GM23338 (cell line): ENCODE measurements at regions not wholly inside any gene's neighbourhood (a gene's known extent, or its start where the extent isn't known, plus 50 kb on each side); places are given as distances from the start of the nearest gene placed in this dataset.

Experiments used
- CREB1 ChIP-seq: fragments of 250-450 bp; sonication (Bioruptor Pico); IDR thresholded peaks from 2 replicates; pipeline ENCODE4 v1.5.0; 2020; ENCODE audit warnings: low read depth, mild to moderate bottlenecking, moderate library complexity
- EZH2 ChIP-seq: fragments of 200-600 bp; sonication (generic); IDR thresholded peaks from one replicate; pipeline ENCODE4 v1.8.0; 2017; ENCODE audit warnings: antibody characterized with exemption, mild to moderate bottlenecking, low read depth; ENCODE audit not compliant: unreplicated experiment
- EZH2phosphoT487 ChIP-seq: fragments of 200-600 bp; sonication (generic); IDR thresholded peaks from one replicate; pipeline ENCODE4 v1.8.1; 2018; ENCODE audit warnings: antibody characterized with exemption; ENCODE audit not compliant: unreplicated experiment
- JUNB ChIP-seq: IDR thresholded peaks from one replicate; pipeline ENCODE4 v1.6.1; 2016; ENCODE audit warnings: antibody characterized with exemption; ENCODE audit not compliant: unreplicated experiment
- NANOG ChIP-seq: IDR thresholded peaks from 2 replicates; pipeline ENCODE4 v1.6.1; 2016; ENCODE audit warnings: antibody characterized with exemption, borderline replicate concordance
- POLR2AphosphoS5 ChIP-seq: IDR thresholded peaks from 2 replicates; pipeline ENCODE4 v1.6.1; 2016; ENCODE audit warnings: antibody characterized with exemption, low read depth
- STAT1 ChIP-seq: IDR thresholded peaks from one replicate; pipeline ENCODE4 v1.6.1; 2016; ENCODE audit warnings: antibody characterized with exemption; ENCODE audit not compliant: unreplicated experiment
- ZNF114 ChIP-seq: fragments of 250-450 bp; sonication (Bioruptor Pico); IDR thresholded peaks from 2 replicates; pipeline ENCODE4 v1.5.0; 2020; ENCODE audit warnings: mild to moderate bottlenecking, moderate library complexity
- TF ChIP-seq, protein P1 (sequence below), 2 experiments: fragments of 200-600 bp in 1 of 2; sonication (generic) in 1 of 2; conservative IDR thresholded peaks; 2 replicates each; pipeline versions ENCODE4 v1.5.1 to v1.6.1; 2016 to 2017; ENCODE audit warnings: antibody characterized with exemption in 2 of 2, low read depth in 2 of 2, mild to moderate bottlenecking in 2 of 2, moderate library complexity in 1 of 2
- TF ChIP-seq, protein P2 (sequence below): IDR thresholded peaks from one replicate; pipeline ENCODE4 v1.6.1; 2018; ENCODE audit warnings: antibody characterized with exemption; ENCODE audit not compliant: unreplicated experiment
- TF ChIP-seq, protein P3 (sequence below): IDR thresholded peaks from 2 replicates; pipeline ENCODE4 v1.6.1; 2016; ENCODE audit warnings: antibody characterized with exemption
- TF ChIP-seq, protein P4 (sequence below): fragments of 250-450 bp; sonication (Bioruptor Pico); IDR thresholded peaks from 2 replicates; pipeline ENCODE4 v1.5.0; 2020; ENCODE audit warnings: mild to moderate bottlenecking, moderate library complexity

DNA sequence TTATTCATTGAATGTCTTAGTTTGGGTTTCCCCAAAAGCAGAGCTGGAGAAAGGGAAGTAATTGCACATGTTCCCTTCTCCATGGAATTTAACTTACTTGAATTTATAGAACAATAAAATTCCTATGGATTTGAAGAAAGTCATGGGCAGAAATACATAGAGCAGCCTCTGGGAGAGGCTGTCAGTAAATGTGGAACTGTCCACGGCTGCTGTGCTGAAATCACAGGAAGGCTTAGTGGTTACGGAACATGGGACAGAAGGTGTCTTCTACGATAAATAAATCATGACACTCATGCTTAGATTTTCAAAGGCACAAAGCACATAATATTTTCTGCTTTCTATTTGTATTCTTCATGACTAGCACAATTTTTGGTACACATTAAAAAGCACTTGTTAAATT lies 440.6 kb upstream of the IZUMO3 start:
- TF ChIP-seq, protein P1, sequence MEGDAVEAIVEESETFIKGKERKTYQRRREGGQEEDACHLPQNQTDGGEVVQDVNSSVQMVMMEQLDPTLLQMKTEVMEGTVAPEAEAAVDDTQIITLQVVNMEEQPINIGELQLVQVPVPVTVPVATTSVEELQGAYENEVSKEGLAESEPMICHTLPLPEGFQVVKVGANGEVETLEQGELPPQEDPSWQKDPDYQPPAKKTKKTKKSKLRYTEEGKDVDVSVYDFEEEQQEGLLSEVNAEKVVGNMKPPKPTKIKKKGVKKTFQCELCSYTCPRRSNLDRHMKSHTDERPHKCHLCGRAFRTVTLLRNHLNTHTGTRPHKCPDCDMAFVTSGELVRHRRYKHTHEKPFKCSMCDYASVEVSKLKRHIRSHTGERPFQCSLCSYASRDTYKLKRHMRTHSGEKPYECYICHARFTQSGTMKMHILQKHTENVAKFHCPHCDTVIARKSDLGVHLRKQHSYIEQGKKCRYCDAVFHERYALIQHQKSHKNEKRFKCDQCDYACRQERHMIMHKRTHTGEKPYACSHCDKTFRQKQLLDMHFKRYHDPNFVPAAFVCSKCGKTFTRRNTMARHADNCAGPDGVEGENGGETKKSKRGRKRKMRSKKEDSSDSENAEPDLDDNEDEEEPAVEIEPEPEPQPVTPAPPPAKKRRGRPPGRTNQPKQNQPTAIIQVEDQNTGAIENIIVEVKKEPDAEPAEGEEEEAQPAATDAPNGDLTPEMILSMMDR (conservative IDR thresholded peaks at IDR 0.05; ENCODE audit: low read depth in 2 of 2): no peak
- TF ChIP-seq POLR2AphosphoS5 (no peak), EZH2 (no peak), JUNB (no peak), EZH2phosphoT487 (no peak), CREB1 (CRISPR knock-in tag) (no peak), STAT1 (no peak), ZNF114 (CRISPR knock-in tag) (no peak), NANOG (no peak)
- TF ChIP-seq, protein P2, sequence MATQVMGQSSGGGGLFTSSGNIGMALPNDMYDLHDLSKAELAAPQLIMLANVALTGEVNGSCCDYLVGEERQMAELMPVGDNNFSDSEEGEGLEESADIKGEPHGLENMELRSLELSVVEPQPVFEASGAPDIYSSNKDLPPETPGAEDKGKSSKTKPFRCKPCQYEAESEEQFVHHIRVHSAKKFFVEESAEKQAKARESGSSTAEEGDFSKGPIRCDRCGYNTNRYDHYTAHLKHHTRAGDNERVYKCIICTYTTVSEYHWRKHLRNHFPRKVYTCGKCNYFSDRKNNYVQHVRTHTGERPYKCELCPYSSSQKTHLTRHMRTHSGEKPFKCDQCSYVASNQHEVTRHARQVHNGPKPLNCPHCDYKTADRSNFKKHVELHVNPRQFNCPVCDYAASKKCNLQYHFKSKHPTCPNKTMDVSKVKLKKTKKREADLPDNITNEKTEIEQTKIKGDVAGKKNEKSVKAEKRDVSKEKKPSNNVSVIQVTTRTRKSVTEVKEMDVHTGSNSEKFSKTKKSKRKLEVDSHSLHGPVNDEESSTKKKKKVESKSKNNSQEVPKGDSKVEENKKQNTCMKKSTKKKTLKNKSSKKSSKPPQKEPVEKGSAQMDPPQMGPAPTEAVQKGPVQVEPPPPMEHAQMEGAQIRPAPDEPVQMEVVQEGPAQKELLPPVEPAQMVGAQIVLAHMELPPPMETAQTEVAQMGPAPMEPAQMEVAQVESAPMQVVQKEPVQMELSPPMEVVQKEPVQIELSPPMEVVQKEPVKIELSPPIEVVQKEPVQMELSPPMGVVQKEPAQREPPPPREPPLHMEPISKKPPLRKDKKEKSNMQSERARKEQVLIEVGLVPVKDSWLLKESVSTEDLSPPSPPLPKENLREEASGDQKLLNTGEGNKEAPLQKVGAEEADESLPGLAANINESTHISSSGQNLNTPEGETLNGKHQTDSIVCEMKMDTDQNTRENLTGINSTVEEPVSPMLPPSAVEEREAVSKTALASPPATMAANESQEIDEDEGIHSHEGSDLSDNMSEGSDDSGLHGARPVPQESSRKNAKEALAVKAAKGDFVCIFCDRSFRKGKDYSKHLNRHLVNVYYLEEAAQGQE: peak; percentile 78
- TF ChIP-seq, protein P3, sequence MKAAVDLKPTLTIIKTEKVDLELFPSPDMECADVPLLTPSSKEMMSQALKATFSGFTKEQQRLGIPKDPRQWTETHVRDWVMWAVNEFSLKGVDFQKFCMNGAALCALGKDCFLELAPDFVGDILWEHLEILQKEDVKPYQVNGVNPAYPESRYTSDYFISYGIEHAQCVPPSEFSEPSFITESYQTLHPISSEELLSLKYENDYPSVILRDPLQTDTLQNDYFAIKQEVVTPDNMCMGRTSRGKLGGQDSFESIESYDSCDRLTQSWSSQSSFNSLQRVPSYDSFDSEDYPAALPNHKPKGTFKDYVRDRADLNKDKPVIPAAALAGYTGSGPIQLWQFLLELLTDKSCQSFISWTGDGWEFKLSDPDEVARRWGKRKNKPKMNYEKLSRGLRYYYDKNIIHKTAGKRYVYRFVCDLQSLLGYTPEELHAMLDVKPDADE: no peak
- TF ChIP-seq, protein P4, sequence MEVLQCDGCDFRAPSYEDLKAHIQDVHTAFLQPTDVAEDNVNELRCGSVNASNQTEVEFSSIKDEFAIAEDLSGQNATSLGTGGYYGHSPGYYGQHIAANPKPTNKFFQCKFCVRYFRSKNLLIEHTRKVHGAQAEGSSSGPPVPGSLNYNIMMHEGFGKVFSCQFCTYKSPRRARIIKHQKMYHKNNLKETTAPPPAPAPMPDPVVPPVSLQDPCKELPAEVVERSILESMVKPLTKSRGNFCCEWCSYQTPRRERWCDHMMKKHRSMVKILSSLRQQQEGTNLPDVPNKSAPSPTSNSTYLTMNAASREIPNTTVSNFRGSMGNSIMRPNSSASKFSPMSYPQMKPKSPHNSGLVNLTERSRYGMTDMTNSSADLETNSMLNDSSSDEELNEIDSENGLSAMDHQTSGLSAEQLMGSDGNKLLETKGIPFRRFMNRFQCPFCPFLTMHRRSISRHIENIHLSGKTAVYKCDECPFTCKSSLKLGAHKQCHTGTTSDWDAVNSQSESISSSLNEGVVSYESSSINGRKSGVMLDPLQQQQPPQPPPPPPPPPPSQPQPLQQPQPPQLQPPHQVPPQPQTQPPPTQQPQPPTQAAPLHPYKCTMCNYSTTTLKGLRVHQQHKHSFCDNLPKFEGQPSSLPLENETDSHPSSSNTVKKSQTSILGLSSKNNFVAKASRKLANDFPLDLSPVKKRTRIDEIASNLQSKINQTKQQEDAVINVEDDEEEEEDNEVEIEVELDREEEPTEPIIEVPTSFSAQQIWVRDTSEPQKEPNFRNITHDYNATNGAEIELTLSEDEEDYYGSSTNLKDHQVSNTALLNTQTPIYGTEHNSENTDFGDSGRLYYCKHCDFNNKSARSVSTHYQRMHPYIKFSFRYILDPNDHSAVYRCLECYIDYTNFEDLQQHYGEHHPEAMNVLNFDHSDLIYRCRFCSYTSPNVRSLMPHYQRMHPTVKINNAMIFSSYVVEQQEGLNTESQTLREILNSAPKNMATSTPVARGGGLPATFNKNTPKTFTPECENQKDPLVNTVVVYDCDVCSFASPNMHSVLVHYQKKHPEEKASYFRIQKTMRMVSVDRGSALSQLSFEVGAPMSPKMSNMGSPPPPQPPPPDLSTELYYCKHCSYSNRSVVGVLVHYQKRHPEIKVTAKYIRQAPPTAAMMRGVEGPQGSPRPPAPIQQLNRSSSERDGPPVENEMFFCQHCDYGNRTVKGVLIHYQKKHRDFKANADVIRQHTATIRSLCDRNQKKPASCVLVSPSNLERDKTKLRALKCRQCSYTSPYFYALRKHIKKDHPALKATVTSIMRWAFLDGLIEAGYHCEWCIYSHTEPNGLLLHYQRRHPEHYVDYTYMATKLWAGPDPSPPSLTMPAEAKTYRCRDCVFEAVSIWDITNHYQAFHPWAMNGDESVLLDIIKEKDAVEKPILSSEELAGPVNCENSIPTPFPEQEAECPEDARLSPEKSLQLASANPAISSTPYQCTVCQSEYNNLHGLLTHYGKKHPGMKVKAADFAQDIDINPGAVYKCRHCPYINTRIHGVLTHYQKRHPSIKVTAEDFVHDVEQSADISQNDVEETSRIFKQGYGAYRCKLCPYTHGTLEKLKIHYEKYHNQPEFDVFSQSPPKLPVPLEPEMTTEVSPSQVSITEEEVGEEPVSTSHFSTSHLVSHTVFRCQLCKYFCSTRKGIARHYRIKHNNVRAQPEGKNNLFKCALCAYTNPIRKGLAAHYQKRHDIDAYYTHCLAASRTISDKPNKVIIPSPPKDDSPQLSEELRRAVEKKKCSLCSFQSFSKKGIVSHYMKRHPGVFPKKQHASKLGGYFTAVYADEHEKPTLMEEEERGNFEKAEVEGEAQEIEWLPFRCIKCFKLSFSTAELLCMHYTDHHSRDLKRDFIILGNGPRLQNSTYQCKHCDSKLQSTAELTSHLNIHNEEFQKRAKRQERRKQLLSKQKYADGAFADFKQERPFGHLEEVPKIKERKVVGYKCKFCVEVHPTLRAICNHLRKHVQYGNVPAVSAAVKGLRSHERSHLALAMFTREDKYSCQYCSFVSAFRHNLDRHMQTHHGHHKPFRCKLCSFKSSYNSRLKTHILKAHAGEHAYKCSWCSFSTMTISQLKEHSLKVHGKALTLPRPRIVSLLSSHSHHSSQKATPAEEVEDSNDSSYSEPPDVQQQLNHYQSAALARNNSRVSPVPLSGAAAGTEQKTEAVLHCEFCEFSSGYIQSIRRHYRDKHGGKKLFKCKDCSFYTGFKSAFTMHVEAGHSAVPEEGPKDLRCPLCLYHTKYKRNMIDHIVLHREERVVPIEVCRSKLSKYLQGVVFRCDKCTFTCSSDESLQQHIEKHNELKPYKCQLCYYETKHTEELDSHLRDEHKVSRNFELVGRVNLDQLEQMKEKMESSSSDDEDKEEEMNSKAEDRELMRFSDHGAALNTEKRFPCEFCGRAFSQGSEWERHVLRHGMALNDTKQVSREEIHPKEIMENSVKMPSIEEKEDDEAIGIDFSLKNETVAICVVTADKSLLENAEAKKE (CRISPR knock-in tag): no peak
